ENCODE measurements at regions not wholly inside any gene's neighbourhood (a gene's known extent, or its start where the extent isn't known, plus 50 kb on each side); places are given as distances from the start of the nearest gene placed in this dataset. TPM values are rescaled to one million over a fixed set of nuclear protein-coding genes. Genes with fewer than 3 reads are reported as not detected.

DNA sequence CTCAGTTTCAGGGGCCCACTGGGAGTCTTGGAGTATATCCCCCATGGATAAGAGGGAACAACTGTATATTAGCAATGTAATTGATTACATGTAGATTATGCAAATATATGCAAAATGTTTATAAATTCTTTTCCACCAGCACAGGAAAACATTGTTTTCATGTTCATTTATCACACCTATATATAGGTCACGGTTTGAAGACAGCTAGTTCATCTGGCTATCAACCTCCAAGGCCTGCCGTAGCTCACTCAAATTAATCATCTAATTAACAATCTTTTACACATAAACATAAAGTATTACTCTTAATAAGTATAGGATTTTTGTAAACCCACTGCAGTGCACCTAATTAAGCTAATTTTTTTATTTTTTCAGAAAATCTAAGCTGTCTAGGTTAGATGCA lies 53.7 kb upstream of the SP4 start:
- H3K79me2 ChIP-seq = no peaks in the 10 kb centered on the region
- WGBS (ENCODE audit: low lambda C conversion rate, missing lambda C conversion rate) = 86% methylated on average over 2 of the region's 2 CpGs
- no peaks in the 10 kb centered on the region for H4K20me1 ChIP-seq (ENCODE audit: insufficient read depth, poor library complexity, severe bottlenecking)
- no peaks in the 10 kb centered on the region for H3K36me3 ChIP-seq (replicated peaks; ENCODE audit: insufficient read depth, low read depth)
- H3K4me1 ChIP-seq (ENCODE audit: insufficient read depth) = no peaks in the 10 kb centered on the region
- H3K9me3 ChIP-seq (ENCODE audit: low read depth) = no peaks in the 10 kb centered on the region
- H3K9me2 ChIP-seq (replicated peaks; ENCODE audit: insufficient read depth) = no peaks in the 10 kb centered on the region
- no peak overlapping the region for H3K4me2 ChIP-seq
- no peak overlapping the region for H3K4me3 ChIP-seq
- DNase-seq (ENCODE audit: low spot score) = no peak
- no peak overlapping the region for H2AFZ ChIP-seq
- H3K27ac ChIP-seq = no peak overlapping the region
- no peaks in the 10 kb centered on the region for H3K27me3 ChIP-seq
- TF ChIP-seq, protein P1, sequence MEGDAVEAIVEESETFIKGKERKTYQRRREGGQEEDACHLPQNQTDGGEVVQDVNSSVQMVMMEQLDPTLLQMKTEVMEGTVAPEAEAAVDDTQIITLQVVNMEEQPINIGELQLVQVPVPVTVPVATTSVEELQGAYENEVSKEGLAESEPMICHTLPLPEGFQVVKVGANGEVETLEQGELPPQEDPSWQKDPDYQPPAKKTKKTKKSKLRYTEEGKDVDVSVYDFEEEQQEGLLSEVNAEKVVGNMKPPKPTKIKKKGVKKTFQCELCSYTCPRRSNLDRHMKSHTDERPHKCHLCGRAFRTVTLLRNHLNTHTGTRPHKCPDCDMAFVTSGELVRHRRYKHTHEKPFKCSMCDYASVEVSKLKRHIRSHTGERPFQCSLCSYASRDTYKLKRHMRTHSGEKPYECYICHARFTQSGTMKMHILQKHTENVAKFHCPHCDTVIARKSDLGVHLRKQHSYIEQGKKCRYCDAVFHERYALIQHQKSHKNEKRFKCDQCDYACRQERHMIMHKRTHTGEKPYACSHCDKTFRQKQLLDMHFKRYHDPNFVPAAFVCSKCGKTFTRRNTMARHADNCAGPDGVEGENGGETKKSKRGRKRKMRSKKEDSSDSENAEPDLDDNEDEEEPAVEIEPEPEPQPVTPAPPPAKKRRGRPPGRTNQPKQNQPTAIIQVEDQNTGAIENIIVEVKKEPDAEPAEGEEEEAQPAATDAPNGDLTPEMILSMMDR (IDR thresholded peaks at IDR 0.05; ENCODE audit: poor library complexity) = no peak
- TF ChIP-seq EZH2phosphoT487 (IDR thresholded peaks at IDR 0.05; ENCODE audit: low read depth, severe bottlenecking, unreplicated experiment) (no peak), EZH2 (IDR thresholded peaks at IDR 0.05; ENCODE audit: borderline replicate concordance) (no peak)

DNA sequence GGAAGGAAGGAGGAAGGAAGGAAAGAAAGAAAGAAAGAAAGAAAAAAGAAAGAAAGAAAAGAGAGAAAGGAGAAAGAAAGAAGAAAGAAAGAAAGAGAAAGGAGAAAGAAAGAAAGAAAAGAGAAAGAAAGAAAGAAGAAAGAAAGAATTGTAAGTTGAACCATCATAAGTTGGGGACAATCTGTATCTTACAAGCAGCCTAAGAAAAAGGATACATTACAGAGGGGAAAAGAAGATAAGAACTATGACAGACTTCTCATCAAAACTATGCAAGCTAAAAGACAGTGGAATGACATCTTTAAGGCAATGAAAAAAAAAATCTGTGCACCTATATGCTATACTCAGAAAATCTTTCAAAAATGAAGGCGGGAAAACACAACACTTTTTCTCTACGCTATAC lies 50.3 kb upstream of the SP4 start:
- TF ChIP-seq, protein P1 (IDR thresholded peaks at IDR 0.05; ENCODE audit: poor library complexity) = no peak
- TF ChIP-seq EZH2 (IDR thresholded peaks at IDR 0.05; ENCODE audit: borderline replicate concordance) = no peak
- TF ChIP-seq EZH2phosphoT487 (IDR thresholded peaks at IDR 0.05; ENCODE audit: low read depth, severe bottlenecking, unreplicated experiment) = no peak
- no peak overlapping the region for H2AFZ ChIP-seq
- H3K9me2 ChIP-seq (replicated peaks; ENCODE audit: insufficient read depth) = no peaks in the 10 kb centered on the region
- H3K9me3 ChIP-seq (ENCODE audit: low read depth) = no peaks in the 10 kb centered on the region
- no peaks in the 10 kb centered on the region for H3K36me3 ChIP-seq (replicated peaks; ENCODE audit: insufficient read depth, low read depth)
- H3K4me3 ChIP-seq = no peak overlapping the region
- H3K4me1 ChIP-seq (ENCODE audit: insufficient read depth) = no peaks in the 10 kb centered on the region
- H3K79me2 ChIP-seq = no peaks in the 10 kb centered on the region
- 77% methylated on average over 2 of the region's 2 CpGs for WGBS (ENCODE audit: low lambda C conversion rate, missing lambda C conversion rate)
- no peak overlapping the region for H3K27ac ChIP-seq
- H4K20me1 ChIP-seq (ENCODE audit: insufficient read depth, poor library complexity, severe bottlenecking) = no peaks in the 10 kb centered on the region
- H3K27me3 ChIP-seq = no peaks in the 10 kb centered on the region
- no peak overlapping the region for H3K4me2 ChIP-seq
- DNase-seq (ENCODE audit: low spot score) = no peak

Small RNA genes in the stretch of these regions (small RNA-seq; reads per million reads assigned to genes)
- not detected for gene RN7SL542P
